GM21515 (cell line): ENCODE measurements at regions not wholly inside any gene's neighbourhood (a gene's known extent, or its start where the extent isn't known, plus 50 kb on each side); places are given as distances from the start of the nearest gene placed in this dataset.
"Not testable (repeated sequence)": the region's sequence is repeated elsewhere in the genome, so short reads cannot be mapped to it uniquely, and the experiment has no call there.

Experiments
- ATAC-seq: cut with Tn5 transposase; IDR thresholded peaks from one replicate; pipeline ENCODE4 v1.9.1; 2021; ENCODE audit not compliant: unreplicated experiment

GRCh38 chr17:77509089-77509488 lies 368.3 kb downstream of the SEC14L1 start:
- no peak for ATAC-seq

- ATAC-seq, result no peak
These were observed 368.8 kb downstream of the SEC14L1 start for GRCh38 chr17:77509599-77509998.

- ATAC-seq, result no peak
These were observed 369.5 kb downstream of the SEC14L1 start for GRCh38 chr17:77510133-77510796.

- ATAC-seq, result no peak
These were observed 370.8 kb downstream of the SEC14L1 start for GRCh38 chr17:77511514-77512061.

DNA sequence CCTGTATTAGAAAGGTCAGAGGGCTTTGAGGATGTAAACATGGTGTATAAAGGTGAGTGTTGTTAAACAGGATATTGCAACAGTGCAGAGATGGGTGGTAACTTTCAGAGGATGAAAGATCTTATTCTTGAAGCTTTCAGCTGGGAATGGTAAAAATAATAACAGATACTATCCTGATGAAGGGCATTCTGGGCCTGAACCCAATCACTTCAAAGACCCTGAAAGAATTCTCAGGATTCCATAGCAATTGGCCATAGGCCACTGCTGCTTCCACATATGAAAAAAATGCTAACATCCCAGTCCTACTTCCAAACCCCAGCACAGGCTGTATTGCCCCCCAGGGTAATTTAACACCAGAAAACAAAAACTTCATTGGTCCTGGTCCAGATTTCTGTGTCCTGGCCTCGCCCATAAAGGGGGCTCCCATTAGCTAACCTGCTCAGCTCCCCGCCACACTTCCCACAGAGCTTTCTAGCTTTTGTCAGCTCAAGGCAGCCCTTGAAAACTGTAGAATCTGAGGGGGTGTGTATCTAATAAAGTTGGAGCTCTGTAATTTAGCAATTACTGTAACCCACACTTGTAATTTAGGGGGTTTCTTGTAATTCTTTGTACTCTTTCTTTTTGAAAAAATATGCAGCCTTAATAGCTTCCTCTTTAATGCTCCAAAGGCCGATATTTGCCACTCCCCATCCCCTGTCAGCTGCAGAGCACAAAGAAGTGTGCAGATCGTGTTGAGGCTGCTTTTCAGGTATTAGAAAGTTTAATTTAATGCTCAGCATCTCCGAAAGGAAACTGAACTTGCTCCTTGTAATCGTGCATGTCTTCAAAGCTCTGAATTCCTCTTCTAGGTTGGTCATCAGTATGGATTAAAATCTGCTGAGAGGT lies 371.5 kb downstream of the SEC14L1 start:
- ATAC-seq, result no peak

GRCh38 chr17:77513045-77513444 lies 372.3 kb downstream of the SEC14L1 start:
- ATAC-seq, result no peak

- no peak for ATAC-seq
These were observed 374.5 kb downstream of the SEC14L1 start for GRCh38 chr17:77515227-77515626.

DNA sequence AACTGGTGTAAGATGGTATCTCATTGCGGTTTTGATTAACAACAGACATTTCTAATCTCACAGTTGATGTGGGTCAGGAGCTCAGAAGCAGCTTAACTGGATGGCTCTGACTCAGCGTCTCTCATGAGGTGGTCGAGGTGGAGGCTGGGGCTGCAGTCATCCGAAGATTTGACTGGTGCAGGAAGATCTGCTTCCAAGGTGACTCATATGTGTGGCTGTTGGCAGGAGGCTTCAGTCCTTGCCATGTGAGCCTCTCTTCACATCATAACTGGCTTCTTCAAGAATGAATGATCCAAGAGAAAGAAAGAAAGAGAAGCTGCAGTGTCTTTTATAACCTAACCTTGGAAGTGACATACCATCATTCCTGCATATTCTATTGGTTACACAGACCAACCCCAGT lies 376.1 kb downstream of the SEC14L1 start:
- ATAC-seq, result no peak

GRCh38 chr17:77521076-77521475 lies 380.3 kb downstream of the SEC14L1 start:
- no peak for ATAC-seq

DNA sequence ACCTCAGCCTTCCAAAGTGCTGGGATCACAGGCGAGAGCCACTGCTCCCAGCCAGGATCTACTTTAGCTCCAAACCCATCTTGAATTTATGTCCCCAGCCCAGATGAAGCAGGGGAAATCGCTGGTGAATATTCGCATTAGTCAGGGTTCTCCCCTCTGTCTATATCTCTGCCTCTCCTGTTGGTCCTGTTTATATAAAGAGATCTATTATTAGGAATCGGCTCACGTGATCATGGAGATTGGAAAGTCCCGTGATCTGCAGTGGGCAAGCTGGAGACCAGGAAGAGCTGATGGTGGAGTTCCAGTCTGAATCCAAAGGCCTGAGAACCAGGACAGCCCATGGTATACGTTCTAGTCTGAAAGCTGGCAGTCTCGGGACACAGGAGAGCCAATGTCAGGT lies 382.8 kb downstream of the SEC14L1 start:
- ATAC-seq, result no peak

- no peak for ATAC-seq
These were observed 385.5 kb downstream of the SEC14L1 start for GRCh38 chr17:77526259-77526711.

DNA sequence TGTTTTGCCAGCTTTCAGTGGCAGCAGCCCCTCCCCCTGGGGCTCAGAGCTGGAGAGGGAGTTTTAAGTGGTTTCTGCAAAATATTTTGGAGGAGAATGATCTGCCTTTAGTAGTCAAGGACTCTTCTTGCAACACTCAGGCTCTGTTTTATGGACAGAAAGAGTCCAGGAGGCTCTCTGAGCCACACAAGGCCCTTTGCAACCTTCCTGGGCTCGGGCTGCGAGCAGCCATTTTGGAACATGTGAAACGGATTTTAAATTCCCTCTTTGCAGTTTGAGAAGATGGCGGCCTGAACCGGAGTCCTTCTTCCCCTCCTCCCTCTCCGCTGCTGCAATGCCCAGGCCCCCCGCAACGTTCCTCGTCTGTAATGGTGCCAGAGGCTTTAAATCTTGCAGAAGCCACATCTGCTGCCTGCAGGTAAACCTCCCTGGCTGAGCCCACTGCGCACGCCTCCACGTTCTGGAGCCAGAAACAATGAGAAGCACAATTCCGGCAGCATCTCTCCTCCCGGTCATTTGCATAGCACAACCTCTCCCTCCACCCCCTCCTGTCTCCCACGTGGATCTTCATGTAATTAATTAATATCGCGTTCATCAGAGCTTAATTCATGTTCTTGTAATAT lies 386.1 kb downstream of the SEC14L1 start:
- ATAC-seq, result no peak

GRCh38 chr17:77527409-77527808 lies 386.6 kb downstream of the SEC14L1 start:
- no peak for ATAC-seq

DNA sequence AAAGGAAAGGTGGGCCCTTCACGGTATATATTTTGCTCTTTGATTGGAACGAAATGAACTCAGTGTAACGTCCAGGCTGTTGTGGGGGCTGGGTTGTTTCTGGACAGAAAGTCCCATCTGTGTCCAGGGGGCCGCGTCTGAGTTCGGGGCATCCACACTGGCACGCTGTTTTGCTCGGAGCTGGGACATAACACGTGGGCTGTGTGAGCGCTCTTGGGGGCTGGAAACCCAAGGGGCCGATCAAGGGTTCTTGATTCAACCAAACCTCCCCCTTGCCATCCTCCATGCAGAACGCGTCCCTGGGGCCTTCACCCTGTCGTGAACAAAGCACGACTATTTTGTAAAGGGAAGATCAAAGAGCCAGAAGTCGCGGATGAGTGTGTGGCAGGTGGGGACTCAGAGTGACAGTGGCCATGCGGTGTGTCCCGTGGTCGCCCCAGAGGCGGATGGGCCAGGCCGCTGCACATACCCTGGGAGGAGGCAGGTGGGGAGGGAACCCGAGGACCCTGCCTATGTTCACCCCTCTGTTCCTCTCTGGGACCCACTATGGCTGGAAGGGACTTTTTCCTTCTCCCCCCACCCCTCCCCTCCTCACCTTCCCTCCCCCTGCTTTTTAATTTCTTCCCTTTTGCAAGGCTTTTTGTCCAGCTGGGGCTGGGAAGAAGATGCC lies 387.2 kb downstream of the SEC14L1 start:
- ATAC-seq, result no peak

DNA sequence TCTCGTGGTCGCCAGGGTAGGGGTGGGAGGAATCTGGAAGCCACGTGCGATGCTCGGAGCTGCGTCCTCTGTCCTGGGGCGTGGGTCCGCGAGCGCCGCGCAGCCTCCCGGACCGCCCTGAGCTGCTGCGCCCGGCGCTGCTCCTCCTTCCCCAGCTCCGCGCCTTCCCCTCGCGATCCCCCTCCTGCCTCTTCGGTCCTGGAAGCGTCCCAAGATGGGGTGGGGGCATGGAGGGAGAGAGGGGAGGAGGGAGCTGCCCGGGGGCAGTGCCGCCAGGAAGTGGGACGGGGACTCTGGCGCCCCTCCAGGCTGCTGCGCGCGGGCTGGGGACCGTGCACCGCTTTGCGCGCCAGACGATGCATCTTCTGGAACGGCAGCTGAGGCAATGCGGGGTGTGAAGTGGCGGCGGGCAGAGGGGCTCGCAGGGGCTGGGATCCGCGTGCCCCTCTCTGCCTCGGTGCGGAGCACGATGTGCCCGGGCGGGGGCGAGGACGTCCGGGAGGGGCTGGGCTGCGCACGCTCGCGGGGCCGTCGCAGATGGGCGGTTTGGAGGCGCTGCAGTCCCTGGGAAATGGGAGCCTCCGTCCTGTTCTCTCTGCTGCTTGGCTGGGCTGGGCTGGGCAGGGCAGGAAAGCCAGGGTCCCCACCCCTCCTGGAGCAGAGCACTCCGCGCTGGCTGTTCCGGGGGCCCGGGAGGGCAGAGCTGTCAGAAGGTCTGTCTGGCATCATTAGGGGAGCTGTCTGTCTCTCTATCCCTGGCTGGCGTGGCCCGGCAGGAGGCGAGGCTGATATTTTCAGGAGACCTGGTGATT lies 388.0 kb downstream of the SEC14L1 start:
- ATAC-seq, result no peak

- no peak for ATAC-seq
These were observed 388.5 kb downstream of the SEC14L1 start for GRCh38 chr17:77529328-77529650.

GRCh38 chr17:77530591-77530990 lies 389.8 kb downstream of the SEC14L1 start:
- no peak for ATAC-seq

- ATAC-seq, result no peak
These were observed 390.2 kb downstream of the SEC14L1 start for GRCh38 chr17:77531002-77531401.

DNA sequence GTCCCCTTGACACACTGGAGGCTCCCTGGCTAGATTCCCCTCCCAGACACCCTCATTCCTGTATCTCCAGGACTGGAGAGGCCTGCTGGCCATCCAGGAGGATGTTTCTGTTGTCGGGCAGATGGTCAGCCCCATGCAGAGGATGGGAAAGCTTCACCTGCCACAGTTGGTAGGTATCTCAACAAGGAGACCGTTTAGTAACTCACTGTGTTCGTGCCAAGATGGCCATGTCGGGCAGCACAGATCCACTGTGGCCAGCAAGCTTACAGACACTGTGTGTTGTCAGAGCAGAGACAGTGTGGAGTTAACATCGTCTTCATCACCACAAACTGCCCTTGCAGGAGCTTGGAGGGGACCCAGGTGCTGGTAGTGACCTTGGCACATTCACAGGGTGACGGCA lies 390.9 kb downstream of the SEC14L1 start:
- no peak for ATAC-seq

DNA sequence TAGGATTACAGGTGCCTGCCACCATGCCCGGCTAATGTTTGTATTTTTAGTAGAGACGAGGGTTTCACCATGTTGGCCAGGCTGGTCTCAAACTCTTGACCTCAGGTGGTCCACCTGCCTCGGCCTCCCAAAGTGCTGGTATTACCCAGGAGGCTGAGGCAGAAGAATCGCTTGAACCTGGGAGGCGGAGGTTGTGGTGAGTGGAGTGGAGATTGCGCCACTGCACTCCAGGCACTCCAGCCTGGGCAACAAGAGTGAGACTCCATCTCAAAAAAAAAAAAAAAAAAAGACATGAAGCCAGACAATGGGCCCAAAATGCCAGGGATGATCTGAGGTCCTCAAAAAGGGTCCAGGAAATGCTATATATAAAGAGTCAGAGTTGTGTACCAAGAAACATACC lies 392.9 kb downstream of the SEC14L1 start:
- ATAC-seq, result not testable (repeated sequence)
